Middle frontal gyrus (tissue), 1 donor: ENCODE measurements at regions not wholly inside any gene's neighbourhood (a gene's known extent, or its start where the extent isn't known, plus 50 kb on each side); places are given as distances from the start of the nearest gene placed in this dataset.
"Not testable (repeated sequence)": the region's sequence is repeated elsewhere in the genome, so short reads cannot be mapped to it uniquely, and the experiment has no call there.

Source experiments
- DNase-seq: peaks from one replicate; pipeline ENCODE4 v3.0.0-alpha.2; 2015; ENCODE audit warnings: low spot score; ENCODE audit errors: extremely low spot score

DNA sequence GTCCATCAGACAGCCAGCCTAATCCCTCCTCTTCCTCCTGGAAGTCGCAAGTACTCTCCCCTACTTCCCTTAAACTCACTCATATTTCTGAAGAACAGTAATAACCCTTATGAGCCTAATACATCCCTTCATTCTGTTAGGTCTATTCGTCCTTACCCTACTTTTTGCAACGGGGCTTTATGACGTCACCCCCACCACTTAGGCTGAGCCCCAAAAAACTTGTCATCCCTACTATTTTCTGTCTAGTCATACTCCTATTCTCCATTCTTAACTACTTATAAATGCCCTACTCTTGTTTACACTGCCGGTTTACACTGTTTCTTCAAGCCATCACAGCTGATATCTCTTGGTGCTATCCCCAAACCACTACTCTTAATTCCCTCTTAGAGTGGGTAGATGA is 674.7 kb upstream of the GJE1 start:
- DNase-seq: not testable (repeated sequence)

DNA sequence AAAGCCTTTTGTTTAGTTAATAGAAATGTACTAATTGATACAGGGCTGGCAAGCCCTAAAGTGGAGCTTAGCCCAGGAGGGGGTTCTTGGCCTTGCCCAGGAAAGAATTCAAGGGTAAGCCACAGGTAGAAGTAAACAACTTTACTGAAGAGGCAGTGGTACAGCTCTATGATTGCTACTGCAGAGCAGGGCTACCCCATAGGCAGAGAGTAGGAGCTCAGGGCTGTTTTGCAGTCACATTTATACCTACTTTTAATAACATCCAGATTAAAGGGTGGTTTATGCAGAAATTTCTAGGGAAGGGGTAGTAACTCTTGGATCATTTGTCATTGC is 680.4 kb upstream of the GJE1 start:
- DNase-seq: no peak

DNA sequence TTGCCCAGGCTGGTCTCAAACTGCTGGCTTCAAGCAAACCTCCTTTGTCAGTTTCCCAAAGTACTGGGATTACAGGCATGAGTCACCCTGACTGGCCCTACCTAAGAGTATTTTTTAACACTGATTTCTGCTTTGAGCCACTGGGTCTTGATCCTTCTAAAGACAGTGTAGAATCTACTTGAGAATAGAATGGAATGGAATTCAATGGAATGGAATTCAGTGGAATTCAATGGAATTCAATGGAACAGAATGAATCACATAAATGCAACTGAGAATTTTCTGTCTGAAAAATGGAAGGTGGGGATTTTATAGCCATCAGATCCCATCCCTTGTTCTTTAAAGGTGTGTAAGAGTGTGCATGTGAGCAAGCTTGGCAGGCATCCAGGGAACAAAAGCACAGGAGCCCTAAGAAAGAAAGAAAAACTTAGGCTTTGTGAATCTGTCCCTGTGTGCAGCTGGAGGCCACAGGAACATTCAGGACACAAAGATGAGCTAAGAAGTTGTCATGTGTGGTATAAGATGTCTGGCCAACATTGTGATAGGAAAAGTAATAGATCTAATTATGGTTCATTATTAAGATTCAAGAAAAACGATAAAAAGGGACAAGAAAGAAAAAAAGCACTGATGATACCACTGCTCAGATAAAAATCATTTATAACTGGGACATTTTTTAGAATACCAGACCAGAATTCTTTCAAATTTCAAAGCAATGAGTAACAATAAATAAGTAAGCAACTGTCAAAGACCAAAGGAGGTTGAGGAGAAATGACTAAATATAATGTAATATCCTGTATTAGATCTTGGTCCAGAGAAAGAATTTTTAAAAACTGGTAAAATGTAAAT is 681.0 kb upstream of the GJE1 start:
- no peak for DNase-seq

DNA sequence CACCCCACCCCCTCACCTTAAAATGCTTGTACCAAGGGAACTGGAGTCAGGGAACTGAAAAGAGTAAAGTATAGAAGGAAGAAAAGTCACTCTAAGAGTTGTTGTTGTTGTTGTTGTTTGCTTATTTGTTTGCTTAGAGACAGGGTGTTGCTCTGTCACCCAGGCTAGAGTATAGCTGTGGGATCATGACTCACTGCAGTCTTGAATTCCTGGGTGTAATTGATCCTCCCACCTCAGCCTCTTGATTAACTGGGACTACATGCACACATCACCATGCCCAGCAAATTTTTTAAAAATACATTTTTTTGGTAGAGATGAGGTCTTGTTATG is 681.6 kb upstream of the GJE1 start:
- no peak for DNase-seq

DNA sequence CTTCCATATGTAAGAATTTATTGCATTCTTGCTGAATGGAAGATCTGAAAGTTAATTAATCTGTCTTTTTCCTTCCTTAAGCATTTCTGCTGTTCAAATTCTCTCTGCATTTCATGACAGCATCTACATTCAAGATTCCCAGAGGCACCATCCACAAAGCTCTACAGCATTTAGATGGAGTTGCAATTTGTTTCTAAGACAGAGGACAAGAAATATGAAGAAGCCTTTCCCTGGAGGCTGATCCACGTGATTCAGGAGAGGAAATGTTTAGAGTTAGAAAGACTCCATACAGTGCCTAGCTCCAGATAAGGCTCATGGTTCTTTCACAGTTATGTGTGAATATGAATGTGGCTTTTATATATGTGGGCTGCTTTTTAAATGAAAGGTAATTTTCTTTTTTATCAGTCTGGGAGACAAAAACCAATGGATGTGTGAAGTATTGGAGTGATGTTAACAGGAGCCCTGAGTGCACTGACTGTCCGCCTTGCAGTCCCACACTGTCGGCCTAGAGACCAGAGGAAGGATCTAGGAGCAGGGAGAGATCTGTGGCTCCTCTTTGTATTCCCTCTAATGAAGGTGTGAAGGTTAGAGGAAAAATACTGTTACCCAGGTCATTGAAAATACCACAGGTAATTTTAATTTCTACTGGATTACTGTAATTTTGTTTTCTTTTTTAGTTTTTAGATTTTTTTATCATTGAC is 686.6 kb upstream of the GJE1 start:
- no peak for DNase-seq

DNA sequence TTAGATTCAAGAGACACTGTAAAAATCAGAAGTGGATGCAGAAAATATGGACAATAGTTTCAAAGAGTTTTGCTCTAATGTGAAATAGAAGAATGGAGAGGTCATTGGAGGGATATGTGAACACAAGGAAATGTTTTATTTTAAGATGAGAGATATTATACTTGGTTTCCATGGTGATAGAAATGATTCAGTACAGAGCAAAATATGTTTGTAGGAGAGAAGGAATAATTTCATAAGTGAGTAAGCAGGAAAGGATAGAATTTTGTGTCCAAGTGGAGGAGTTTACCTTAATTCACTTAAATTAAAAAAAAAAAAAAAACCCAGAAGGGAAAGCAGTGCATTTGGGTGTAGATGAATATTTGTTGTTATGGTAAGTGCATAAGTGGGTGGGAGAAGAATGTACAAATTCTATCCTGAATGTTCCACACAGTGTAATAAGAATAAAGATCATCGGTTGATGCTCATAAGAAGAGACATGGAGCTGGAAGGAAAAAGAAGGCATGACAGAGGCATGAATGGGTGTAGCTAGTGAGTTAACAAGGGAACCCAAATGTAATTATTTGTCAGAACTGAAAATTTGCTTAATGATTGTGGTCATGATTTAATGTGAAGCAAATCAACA is 688.9 kb upstream of the GJE1 start:
- no peak for DNase-seq

DNA sequence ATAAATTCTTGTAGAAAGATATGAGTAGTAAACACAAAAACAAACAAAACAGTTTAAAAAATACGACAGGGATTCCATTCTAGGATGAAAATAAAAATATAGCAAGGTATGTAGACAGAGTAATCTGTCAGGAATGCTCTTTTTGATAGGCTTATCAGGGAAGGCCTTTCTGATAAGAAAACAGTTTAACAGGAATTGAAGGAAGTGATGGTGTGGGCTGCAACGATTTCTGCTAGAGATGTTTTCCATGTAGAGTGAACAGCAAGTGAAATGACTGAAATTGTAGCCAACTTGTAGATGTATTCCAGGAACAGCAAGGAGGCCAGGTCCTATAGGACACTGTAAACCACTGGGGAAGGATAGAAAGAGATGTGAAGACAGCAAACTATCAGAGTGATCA is 689.7 kb upstream of the GJE1 start:
- no peak for DNase-seq

DNA sequence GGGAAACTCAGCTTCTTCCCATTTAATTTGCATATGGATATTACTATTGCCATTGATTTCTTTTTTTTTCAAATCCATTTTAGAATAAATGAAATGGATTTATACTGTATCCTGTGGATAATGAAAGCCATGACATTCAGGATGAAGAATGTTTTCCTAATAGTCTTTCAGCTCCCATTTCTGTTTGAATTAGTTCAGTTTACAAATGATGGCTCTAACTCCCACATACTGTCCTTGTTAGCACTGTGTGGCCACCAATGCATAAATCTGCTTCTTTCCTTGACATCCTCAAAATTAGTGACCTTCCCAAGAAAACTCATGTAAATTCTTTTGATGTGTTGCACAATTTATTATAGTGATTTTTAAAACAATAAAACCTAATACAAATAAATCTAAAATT is 693.2 kb upstream of the GJE1 start:
- DNase-seq: no peak

DNA sequence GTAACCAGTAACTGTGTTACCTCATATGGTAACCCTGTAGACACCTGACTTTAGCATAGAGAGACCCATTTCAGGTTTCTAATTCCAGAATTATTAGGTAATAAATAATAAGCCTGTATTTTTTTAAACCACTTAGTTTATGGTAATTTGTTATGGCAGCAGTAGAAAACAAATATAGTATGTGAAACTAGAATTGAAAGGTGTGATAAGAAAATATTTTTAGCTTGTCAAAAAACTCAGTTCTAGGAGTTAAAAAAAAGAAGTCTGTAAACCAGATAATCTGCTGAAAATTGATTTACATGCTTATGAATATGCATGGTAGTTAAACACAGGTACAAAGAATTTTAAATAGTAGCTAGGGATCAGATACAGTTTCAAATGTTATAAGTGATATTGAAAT is 695.0 kb upstream of the GJE1 start:
- DNase-seq: no peak

DNA sequence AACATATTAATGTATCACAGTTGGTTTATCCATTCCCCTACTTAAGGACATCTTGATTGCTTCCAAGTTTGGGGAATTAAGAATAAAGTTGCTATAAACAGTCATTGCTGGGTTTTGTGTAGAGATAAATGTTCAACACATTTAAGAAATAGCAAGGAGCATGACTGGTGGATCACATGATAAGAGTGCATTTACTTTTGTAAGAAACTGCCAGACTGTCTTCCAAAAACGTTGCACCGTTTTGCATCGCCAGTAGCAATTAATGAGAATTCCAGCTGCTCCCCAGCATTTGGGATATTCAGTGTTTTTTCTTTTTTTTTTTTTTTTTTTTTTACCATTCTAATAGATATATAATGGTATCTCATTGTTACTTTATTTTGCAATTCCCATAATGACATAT is 695.7 kb upstream of the GJE1 start:
- no peak for DNase-seq

DNA sequence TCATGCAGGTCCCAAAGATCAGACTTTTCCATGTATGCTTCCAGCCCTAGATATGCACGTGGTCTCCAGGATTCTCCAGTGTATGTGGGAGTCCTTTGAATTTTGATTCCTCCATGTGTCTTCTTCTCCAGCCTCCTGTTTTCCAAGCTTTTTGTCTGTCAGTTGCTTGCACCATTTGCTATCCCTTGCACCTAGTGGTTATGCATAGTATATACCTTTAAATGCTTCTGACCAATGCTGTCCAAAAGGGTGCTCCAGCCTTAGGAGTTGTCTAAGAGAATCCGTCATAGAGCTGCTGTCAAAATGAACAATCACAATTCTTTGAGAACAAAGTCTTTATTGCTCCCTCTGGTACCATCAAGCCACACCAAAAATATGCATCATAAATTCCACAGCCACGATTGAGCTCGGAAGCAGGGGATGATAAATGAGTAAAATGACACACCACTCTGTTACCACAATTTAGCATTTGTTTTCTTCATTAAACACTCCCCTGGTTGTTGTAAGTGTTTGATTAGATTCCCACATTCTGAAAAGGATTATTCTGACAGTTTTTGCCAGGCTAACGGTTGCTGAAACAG is 706.2 kb upstream of the GJE1 start:
- no peak for DNase-seq

DNA sequence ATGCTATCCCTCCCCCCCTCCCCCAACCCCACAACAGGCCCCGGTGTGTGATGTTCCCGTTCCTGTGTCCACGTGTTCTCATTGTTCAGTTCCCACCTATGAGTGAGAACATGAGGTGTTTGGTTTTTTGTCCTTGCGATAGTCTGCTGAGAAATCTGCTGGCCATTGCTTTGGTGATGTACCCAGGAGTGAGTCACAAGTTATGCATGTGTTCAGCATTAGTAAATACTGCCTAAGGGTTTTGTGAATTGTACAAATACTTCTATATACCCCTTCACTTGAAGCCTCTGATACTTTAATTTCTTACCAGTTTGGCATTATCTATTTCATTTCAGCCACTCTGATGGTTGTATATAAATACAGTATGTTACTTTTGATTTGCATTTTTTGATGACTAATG is 711.3 kb upstream of the GJE1 start:
- no peak for DNase-seq

DNA sequence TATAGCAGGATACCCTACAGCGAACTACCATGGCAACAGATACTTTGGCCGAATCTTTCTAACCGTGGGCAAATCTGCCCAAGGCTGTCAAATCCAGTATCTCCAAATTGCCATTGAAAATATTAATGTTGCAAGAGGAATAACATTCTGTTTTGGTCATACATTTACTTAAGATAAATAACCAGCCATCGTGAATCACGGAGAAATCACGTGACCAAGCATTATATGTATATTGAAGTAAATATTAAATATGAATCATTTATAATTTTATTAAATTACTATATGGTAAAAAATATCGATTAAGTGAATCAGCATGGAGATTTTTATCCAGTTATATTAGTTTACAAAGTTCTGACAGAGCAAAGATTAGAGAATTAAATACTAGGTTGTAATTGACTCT is 714.6 kb upstream of the GJE1 start:
- DNase-seq: no peak

DNA sequence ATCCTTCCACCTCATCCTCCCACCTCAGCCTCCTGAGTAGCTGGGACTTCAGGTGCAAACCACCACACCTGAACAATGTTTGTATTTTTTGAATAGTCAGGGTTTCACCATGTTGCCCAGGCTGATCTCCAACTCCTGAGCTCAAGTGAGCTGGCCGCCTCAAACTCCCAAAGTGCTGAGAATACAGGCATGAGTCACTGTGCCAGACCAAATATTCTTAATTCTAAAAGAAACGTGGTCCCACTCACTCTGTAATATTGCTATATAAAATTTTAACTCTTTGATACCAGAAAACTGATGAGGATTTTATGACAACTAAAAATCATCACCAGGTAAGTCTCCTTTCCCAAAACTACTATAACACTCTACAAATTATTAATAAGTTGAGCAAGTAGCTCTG is 716.8 kb upstream of the GJE1 start:
- no peak for DNase-seq

DNA sequence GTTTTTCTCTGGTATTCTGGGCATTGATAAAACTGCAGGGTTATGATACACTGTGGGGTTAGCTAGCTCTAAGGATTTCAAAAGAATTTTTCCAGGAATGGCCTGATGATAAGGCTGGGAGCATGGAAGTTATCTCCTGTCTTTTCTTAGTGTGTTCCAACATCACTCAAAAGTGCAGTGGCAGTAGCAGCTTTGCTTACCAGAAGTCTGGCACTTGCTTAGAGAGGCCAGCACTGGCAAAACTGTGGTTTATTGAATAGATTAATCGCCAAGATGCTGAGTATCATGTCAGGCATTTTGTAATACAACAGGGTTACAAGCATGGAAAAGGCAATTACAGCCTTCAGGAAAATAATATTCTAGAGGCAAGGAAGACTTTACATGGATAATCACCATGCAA is 719.5 kb upstream of the GJE1 start:
- DNase-seq: no peak

DNA sequence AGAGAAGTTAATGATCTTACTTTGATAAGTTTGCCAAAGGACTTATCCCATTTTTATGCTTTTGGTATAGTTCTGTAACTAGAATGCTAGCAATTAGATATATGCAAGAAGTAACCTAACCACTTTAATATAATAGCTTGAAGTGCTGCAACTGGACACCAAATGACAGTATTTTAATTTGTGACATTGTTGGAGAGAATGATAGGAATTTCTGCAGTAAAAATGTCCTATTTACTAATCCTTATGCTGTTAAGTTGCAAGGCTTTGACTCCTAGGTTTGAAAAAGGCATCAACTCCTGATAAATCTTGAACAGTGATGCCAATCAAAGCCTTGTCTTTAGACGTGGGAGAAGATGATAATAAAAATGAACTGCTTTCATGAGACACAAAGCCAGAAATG is 726.0 kb upstream of the GJE1 start:
- DNase-seq: no peak

DNA sequence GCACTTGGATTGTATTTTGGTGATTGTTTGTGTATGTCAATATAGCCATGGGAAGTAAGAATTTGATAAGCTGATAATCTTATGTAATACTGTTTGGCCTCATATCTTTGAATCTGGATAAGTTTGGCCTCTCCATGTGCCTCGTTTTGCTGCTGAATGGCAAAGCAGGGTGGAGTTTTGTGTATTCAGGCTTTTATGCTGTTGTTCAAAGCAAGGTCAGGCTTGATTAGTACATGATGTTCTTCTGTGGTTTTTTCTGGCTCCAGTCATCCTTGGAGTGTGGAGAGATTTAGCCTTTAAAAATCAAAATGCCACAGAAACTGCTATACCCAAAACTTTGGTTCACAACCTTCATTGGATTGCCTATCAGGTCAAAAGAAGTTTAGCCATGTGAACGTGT is 728.9 kb upstream of the GJE1 start:
- DNase-seq: no peak

DNA sequence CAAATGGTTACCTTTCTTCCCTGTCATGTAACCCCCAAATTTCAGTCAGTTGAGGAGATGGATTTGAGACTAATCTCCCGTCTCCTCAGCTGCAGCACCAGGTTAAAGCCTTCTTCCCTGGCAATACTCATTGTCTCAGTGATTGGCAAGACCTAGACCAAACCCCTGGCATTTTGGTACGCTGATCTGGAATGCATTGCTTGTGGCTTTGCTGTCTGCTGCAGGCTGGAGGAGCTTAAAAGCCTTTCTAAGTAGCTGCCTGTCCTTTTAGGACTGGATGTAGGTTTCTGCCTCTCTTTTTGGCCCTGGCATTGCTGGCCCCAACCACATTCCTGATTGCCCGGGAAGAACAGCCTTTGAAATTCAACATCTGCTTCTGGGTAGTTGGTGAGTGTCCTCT is 729.6 kb upstream of the GJE1 start:
- DNase-seq: no peak

DNA sequence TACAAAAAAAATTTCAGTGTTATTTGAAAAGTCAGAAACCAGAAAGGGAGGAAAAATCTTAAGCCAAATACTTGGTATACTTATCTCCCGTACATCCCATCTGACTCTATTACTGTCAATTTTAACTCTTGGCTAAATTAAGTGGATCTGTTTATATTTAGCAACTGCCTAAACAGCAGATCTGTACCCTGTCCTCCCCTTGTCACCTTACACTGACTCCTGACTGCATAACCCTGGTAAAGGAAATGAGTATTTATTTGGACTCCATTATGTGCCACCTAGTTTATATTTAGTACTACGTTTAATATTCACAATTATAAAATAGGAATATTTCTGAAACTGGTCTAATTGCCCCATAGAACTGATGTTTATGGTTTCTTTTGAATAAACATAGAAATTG is 730.2 kb upstream of the GJE1 start:
- DNase-seq: no peak

DNA sequence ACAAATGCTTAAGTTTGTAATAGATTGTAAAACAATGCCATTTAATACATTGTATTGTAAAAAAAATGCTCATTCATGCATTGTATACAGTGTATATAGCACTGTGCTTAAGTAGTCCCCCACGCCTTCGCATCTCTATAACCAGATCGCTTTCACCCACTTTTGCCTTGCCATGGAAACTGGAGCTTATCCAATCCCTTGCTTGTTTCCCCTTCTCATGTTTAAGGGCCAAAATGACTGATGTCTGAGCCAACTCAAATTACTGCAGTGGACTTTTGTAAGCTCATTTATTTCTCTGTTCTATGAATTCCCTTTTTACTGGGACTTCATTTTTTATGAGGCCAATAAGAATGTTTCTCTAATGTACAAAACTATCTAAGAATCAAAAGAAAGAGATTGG is 730.9 kb upstream of the GJE1 start:
- DNase-seq: no peak

DNA sequence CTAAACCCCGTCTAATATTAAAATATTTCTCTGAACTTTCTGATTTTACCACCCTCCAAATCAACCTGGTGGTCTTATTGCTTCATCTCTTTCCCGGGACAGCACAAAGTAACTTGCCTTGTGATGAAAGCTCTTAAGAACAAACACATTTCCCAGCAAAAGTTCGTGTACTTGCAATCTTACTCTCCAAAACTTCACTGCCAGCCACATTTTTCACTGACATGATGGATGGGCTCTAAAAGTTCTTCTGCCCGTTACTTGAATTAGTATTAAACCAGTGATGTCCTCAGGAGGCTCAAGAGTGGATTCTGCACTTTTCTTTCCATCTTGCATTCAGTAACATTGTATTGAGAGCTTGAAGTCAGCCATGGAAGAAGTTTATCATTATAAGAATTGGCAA is 731.6 kb upstream of the GJE1 start:
- DNase-seq: no peak

DNA sequence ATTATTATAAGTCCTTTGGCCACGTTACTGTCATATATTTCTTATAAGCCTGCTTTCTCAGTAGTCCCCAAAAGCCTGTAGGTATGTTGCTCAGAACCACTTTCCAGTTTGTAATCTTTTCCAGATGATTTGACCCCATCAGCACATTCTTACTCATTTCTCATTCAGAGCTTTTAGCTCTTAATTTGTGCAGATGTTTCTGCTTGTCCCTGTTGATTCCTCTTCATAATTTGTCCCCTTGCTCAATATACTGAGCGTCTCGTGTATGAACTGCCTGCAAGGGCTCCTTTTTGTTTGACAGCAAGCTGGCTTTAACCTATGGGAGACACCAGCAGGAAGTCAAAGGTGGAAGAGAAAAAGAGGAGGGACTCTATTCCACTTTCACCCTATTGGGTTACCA is 733.8 kb upstream of the GJE1 start:
- no peak for DNase-seq
